PC-9 (cell line): ENCODE measurements at regions not wholly inside any gene's neighbourhood (a gene's known extent, or its start where the extent isn't known, plus 50 kb on each side); places are given as distances from the start of the nearest gene placed in this dataset.
A peak's percentile ranks its signal among the peaks of the same experiment; 100 is the strongest.

Source experiments
- BruUV-seq: library from RNA; stranded (reverse); fragments of 400-500 nt; replicated peaks from 2 replicates; lab custom pipeline; 2021; lab: Mats Ljungman, UMichigan
- CTCF ChIA-PET: fragments of 300-600 bp; sonication (Branson Sonifier 250); formaldehyde crosslinking; loops from one replicate; lab custom pipeline; 2022; ENCODE audit warnings: antibody characterized with exemption; lab: Charles Lee
- POLR2A ChIA-PET: fragments of 300-600 bp; sonication (Branson Sonifier 250); formaldehyde crosslinking; loops from one replicate; lab custom pipeline; 2022; ENCODE audit warnings: antibody characterized with exemption; ENCODE audit not compliant: unreplicated experiment; lab: Charles Lee
- DNase-seq, 2 experiments: peaks; one replicate each; pipeline versions ENCODE4 v3.0.0 to v3.0.0-alpha.2; 2015 to 2022; ENCODE audit warnings: mixed read lengths in 1 of 2
- H2AFZ ChIP-seq: fragments of 200-600 bp; sonication (generic); 2 replicates; pipeline ENCODE4 v1.8.1; 2017; ENCODE audit warnings: antibody characterized with exemption
- H3F3A ChIP-seq: fragments of 200-600 bp; sonication (generic); 2 replicates; pipeline ENCODE4 v1.8.1; 2017; ENCODE audit warnings: antibody characterized with exemption, mild to moderate bottlenecking, low read depth; ENCODE audit not compliant: insufficient read depth
- H3K27ac ChIP-seq: fragments of 200-600 bp; sonication (generic); 2 replicates; pipeline ENCODE4 v1.6.1; 2016; ENCODE audit warnings: mixed run types
- H3K27me3 ChIP-seq: fragments of 200-600 bp; sonication (generic); 2 replicates; pipeline ENCODE4 v1.6.1; 2016; ENCODE audit warnings: low read depth, mixed run types; ENCODE audit not compliant: insufficient read depth
- H3K36me3 ChIP-seq: fragments of 200-600 bp; sonication (generic); 2 replicates; pipeline ENCODE4 v1.6.1; 2016; ENCODE audit warnings: low read depth, mixed run types
- H3K4me1 ChIP-seq: fragments of 200-600 bp; sonication (generic); replicated peaks from 2 replicates; pipeline ENCODE4 v1.6.1; 2016; ENCODE audit warnings: mixed run types; ENCODE audit not compliant: insufficient read depth
- H3K4me2 ChIP-seq: fragments of 200-600 bp; sonication (generic); 2 replicates; pipeline ENCODE4 v1.6.1; 2017; ENCODE audit warnings: mixed run types
- H3K4me3 ChIP-seq: fragments of 200-600 bp; sonication (generic); 2 replicates; pipeline ENCODE4 v1.6.1; 2016; ENCODE audit warnings: mixed run types
- H3K79me2 ChIP-seq: fragments of 200-600 bp; sonication (generic); 2 replicates; pipeline ENCODE4 v1.6.1; 2017; ENCODE audit warnings: low read depth, mixed run types
- H3K9me2 ChIP-seq: fragments of 200-600 bp; sonication (generic); 2 replicates; pipeline ENCODE4 v1.8.1; 2017; ENCODE audit warnings: mild to moderate bottlenecking; ENCODE audit not compliant: insufficient read depth
- H3K9me3 ChIP-seq: fragments of 200-600 bp; sonication (generic); 2 replicates; pipeline ENCODE4 v1.8.1; 2016; ENCODE audit warnings: low read depth; ENCODE audit not compliant: insufficient read depth
- H4K20me1 ChIP-seq: fragments of 200-600 bp; sonication (generic); 2 replicates; pipeline ENCODE4 v1.8.1; 2017; ENCODE audit not compliant: insufficient read depth
- CTCF ChIP-seq: fragments of 200-600 bp; sonication (generic); conservative IDR thresholded peaks from 2 replicates; pipeline ENCODE4 v1.6.1; 2017; ENCODE audit warnings: mixed run types, antibody characterized with exemption, mild to moderate bottlenecking, moderate library complexity
- EZH2 ChIP-seq: fragments of 200-600 bp; sonication (generic); IDR thresholded peaks from 2 replicates; pipeline ENCODE4 v1.8.0; 2017; ENCODE audit warnings: antibody characterized with exemption, low read depth
- intact Hi-C: fragments of 100-400 bp; cut with micrococcal nuclease; formaldehyde crosslinking; loops from one replicate; pipeline ENCODE4 v1.10.0; 2022; ENCODE audit not compliant: unreplicated experiment

DNA sequence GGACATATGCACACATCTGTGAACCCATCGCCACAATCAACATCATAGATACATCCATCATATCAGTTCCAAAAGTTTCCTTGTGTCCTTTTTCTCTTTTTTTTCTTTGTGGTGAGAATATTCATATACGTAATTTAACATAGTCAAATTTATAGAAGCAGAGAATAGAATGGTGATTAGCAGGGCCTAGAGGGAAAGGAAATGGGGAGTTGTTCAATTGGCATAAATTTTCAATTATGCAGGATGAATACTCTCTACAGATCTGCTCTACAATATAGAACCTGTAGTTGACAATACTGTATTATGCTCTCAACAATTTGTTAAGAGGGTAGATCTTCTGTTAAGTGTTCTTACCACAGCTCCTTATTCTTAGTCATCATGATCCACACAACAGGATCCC lies 413.2 kb downstream of the SHISA9 start:
- Histone ChIP-seq H2AFZ (no peak overlapping the region), H3K27me3 (no peaks in the 10 kb centered on the region), H3K4me1 (peaks cover 20% of the 10 kb centered on the region), H3K9me3 (no peaks in the 10 kb centered on the region), H3K4me2 (no peak overlapping the region), H3K79me2 (no peaks in the 10 kb centered on the region; the same call in 1 of the 2 replicates), H3K4me3 (no peak overlapping the region), H3K36me3 (no peaks in the 10 kb centered on the region), H3F3A (peaks cover 11% of the 10 kb centered on the region; the same call in 1 of the 2 replicates), H3K27ac (no peak overlapping the region), H4K20me1 (no peaks in the 10 kb centered on the region), H3K9me2 (no peaks in the 10 kb centered on the region)
- TF ChIP-seq CTCF, result no peak
- no peak for TF ChIP-seq EZH2
- no peak for DNase-seq
- POLR2A ChIA-PET, result no interaction called here
- intact Hi-C loops, result no loop called here
- BruUV-seq, result no TSS peak
- CTCF ChIA-PET, result interaction anchor here (0.7 kb wide), 1 partner anchor 1984 kb away, joined by 3 read pairs; no protein-coding TSS in a partner anchor

DNA sequence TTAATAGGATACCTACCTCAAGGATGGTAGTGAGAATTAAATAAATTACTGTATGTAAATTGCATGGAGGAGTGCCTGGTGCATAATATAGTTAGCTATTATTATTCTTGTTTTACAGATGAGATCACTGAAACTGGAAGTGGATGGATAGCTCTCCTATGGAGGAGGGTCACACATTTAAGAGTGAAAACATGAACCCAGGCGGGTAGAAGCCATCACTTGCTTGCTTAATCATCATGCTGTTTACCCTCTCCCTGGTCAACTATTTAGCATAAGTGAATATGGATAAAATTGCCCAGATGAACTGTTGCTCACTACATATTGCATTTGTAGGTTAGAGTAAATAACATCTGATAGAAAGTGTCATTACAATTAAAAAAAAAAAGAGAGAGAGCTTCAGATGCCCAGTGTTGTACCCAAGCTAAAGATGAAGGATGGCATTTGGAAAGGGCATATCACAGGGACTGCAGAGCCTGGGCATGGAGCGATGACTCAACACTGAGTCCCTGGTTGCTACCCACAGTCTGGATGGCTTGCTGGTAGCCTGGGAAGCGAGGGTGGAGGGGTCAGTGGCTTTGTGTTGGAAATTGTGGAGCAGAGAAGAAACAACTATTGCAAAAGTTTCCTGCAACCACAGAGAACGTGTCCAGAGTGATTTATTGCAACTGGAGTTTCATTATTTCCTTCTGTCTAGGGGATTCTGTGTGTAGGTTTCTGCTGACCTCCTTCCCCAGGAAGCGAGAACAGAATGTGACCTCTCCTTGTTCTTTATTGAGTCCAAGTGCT lies 414.4 kb downstream of the SHISA9 start:
- ChIA-PET POLR2A (no interaction called here), CTCF (interaction anchor here (0.7 kb wide), 1 partner anchor 176 kb away, joined by 3 read pairs; no protein-coding TSS in a partner anchor)
- no TSS peak for BruUV-seq
- Histone ChIP-seq H3K36me3 (no peaks in the 10 kb centered on the region), H3K4me2 (peak overlapping the region; percentile 4; the same call in 1 of the 2 replicates), H2AFZ (no peak overlapping the region), H3K4me1 (peaks cover 20% of the 10 kb centered on the region), H4K20me1 (no peaks in the 10 kb centered on the region), H3K9me2 (no peaks in the 10 kb centered on the region), H3K27ac (peak overlapping the region; percentile 62), H3K4me3 (no peak overlapping the region), H3F3A (peaks cover 11% of the 10 kb centered on the region; the same call in 1 of the 2 replicates), H3K9me3 (no peaks in the 10 kb centered on the region), H3K27me3 (no peaks in the 10 kb centered on the region), H3K79me2 (no peaks in the 10 kb centered on the region; the same call in 1 of the 2 replicates)
- intact Hi-C loops, result loop anchor here (1.0 kb wide), 1 partner anchor 9 kb away; no protein-coding TSS in a partner anchor
- no peak for TF ChIP-seq CTCF
- TF ChIP-seq EZH2, result no peak
- DNase-seq, result peak; percentile 76 to 77

GRCh38 chr16:13322336-13322735 lies 420.9 kb downstream of the SHISA9 start:
- H3K4me1 ChIP-seq, result peaks cover 4% of the 10 kb centered on the region; the same call in 1 of the 2 replicates
- H3K27ac ChIP-seq, result no peak overlapping the region
- ChIA-PET POLR2A (interaction anchor here (0.7 kb wide), 2 partner anchors 456 to 1331 kb away, joined by 4 read pairs; no protein-coding TSS in a partner anchor), CTCF (no interaction called here)
- no TSS peak for BruUV-seq
- H3K36me3 ChIP-seq, result no peaks in the 10 kb centered on the region
- H3K4me2 ChIP-seq, result no peak overlapping the region
- no peak overlapping the region for H3K4me3 ChIP-seq
- no peaks in the 10 kb centered on the region for H3F3A ChIP-seq
- H4K20me1 ChIP-seq, result no peaks in the 10 kb centered on the region
- TF ChIP-seq CTCF, result no peak
- TF ChIP-seq EZH2, result no peak
- H3K9me2 ChIP-seq, result no peaks in the 10 kb centered on the region
- intact Hi-C loops, result no loop called here
- H3K27me3 ChIP-seq, result no peaks in the 10 kb centered on the region
- no peaks in the 10 kb centered on the region for H3K79me2 ChIP-seq
- no peak overlapping the region for H2AFZ ChIP-seq
- DNase-seq, result no peak
- no peaks in the 10 kb centered on the region for H3K9me3 ChIP-seq
